ENCODE measurements at regions not wholly inside any gene's neighbourhood (a gene's known extent, or its start where the extent isn't known, plus 50 kb on each side); places are given as distances from the start of the nearest gene placed in this dataset.

- no peak for TF ChIP-seq DDX20 (tag; IDR thresholded peaks at IDR 0.05; ENCODE audit: low read depth)
- TF ChIP-seq NFATC3 (IDR thresholded peaks at IDR 0.05) = no peak
- TF ChIP-seq SIX5 (IDR thresholded peaks at IDR 0.05; ENCODE audit: borderline replicate concordance in 1 of 2, insufficient read depth in 1 of 2, low read depth in 1 of 2, low read length in 2 of 2) = no peak
- no peak for TF ChIP-seq MBD1 (CRISPR knock-in tag; IDR thresholded peaks at IDR 0.05)
- TF ChIP-seq ZKSCAN3 (CRISPR knock-in tag; IDR thresholded peaks at IDR 0.05) = no peak
- TF ChIP-seq, protein P1, sequence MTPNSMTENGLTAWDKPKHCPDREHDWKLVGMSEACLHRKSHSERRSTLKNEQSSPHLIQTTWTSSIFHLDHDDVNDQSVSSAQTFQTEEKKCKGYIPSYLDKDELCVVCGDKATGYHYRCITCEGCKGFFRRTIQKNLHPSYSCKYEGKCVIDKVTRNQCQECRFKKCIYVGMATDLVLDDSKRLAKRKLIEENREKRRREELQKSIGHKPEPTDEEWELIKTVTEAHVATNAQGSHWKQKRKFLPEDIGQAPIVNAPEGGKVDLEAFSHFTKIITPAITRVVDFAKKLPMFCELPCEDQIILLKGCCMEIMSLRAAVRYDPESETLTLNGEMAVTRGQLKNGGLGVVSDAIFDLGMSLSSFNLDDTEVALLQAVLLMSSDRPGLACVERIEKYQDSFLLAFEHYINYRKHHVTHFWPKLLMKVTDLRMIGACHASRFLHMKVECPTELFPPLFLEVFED (CRISPR knock-in tag; conservative IDR thresholded peaks at IDR 0.05) = no peak
- no peak for TF ChIP-seq NRF1 (conservative IDR thresholded peaks at IDR 0.05 in 1 of 2, IDR thresholded peaks at IDR 0.05 in 1 of 2)
- no peak for TF ChIP-seq MLLT1 (IDR thresholded peaks at IDR 0.05)
- TF ChIP-seq SAP30 (IDR thresholded peaks at IDR 0.05; ENCODE audit: borderline replicate concordance, insufficient read depth, low read depth, low read length, poor library complexity, severe bottlenecking) = no peak
- TF ChIP-seq NELFE (IDR thresholded peaks at IDR 0.05; ENCODE audit: insufficient read depth, insufficient read length) = no peak
- TF ChIP-seq NFXL1 (CRISPR knock-in tag; IDR thresholded peaks at IDR 0.05) = no peak
- TF ChIP-seq ZNF23 (CRISPR knock-in tag; IDR thresholded peaks at IDR 0.05) = no peak
- TF ChIP-seq E2F6 (IDR thresholded peaks at IDR 0.05; ENCODE audit: borderline replicate concordance in 1 of 2, extremely low read depth in 1 of 2, insufficient read depth in 1 of 2, insufficient read length in 1 of 2, low read depth in 1 of 2, low read length in 1 of 2, poor library complexity in 1 of 2, severe bottlenecking in 1 of 2) = no peak
- TF ChIP-seq ZNF311 (CRISPR knock-in tag; IDR thresholded peaks at IDR 0.05) = no peak
- ChIA-PET POLR2A (no interaction called here), CTCF (ENCODE audit: low intra/inter-chr PET ratio) (no interaction called here)
- DNase-seq (ENCODE audit: extremely low read depth in 1 of 4, low spot score in 3 of 4) (no peak), FAIRE-seq (no peak), ATAC-seq (no peak)
- H3K4me3 ChIP-seq = no peak overlapping the region
- H3K9me3 ChIP-seq (replicated peaks; ENCODE audit: control insufficient read depth, insufficient read depth, low read depth, low read length) = no peaks in the 10 kb centered on the region
- H4K20me1 ChIP-seq (replicated peaks; ENCODE audit: control insufficient read depth, insufficient read depth, low read length) = no peaks in the 10 kb centered on the region
- in situ Hi-C loops (cut with MboI) = no loop called here
- no peak overlapping the region for H2AFZ ChIP-seq (ENCODE audit: low read depth, low read length)
- no peaks in the 10 kb centered on the region for H3K36me3 ChIP-seq (ENCODE audit: control insufficient read depth, insufficient read depth, low read length)
- H3K4me2 ChIP-seq (ENCODE audit: insufficient read depth, low read length) = no peak overlapping the region
- no peaks in the 10 kb centered on the region for H3K9me1 ChIP-seq (ENCODE audit: control insufficient read depth, insufficient read depth, low read length)
- no peaks in the 10 kb centered on the region for H3K4me1 ChIP-seq (replicated peaks in 1 of 2; ENCODE audit: control insufficient read depth in 2 of 2, insufficient read depth in 2 of 2, low read length in 2 of 2)
- intact Hi-C loops (cut with micrococcal nuclease) = no loop called here
- no peak overlapping the region for H3K9ac ChIP-seq (ENCODE audit: insufficient read depth in 1 of 2, low read depth in 2 of 2, low read length in 2 of 2)
- no TSS peak for BruUV-seq (replicated peaks)
- H3K27me3 ChIP-seq (ENCODE audit: control insufficient read depth in 2 of 2, insufficient read depth in 2 of 2, low read length in 2 of 2) = no peaks in the 10 kb centered on the region
- H3K27ac ChIP-seq (ENCODE audit: extremely low read depth, low read depth, low read length) = no peak overlapping the region
- H3K79me2 ChIP-seq (ENCODE audit: control insufficient read depth, insufficient read depth, low read length) = no peaks in the 10 kb centered on the region
Observed at GRCh38 chr4:130393231-130393630, 1297.3 kb downstream of the C4orf33 start.
